Peyer's patch (tissue), 4 donors: ENCODE measurements at regions not wholly inside any gene's neighbourhood (a gene's known extent, or its start where the extent isn't known, plus 50 kb on each side); places are given as distances from the start of the nearest gene placed in this dataset.

Experiments used
- CTCF ChIP-seq, 6 experiments: fragments of 450-650 bp in 4 of 6; fragments of 200-600 bp in 2 of 6; sonication (generic) in 1 of 6; IDR thresholded peaks; one replicate each; pipeline ENCODE4 v1.5.1; 2017 to 2019; ENCODE audit warnings: antibody characterized with exemption in 6 of 6, mild to moderate bottlenecking in 3 of 6, moderate library complexity in 1 of 6
- POLR2A ChIP-seq, 2 donors: fragments of 450-650 bp; IDR thresholded peaks; one replicate each; pipeline ENCODE4 v1.5.1; 2017; ENCODE audit warnings: antibody characterized with exemption in 2 of 2, mild to moderate bottlenecking in 2 of 2, moderate library complexity in 2 of 2

DNA sequence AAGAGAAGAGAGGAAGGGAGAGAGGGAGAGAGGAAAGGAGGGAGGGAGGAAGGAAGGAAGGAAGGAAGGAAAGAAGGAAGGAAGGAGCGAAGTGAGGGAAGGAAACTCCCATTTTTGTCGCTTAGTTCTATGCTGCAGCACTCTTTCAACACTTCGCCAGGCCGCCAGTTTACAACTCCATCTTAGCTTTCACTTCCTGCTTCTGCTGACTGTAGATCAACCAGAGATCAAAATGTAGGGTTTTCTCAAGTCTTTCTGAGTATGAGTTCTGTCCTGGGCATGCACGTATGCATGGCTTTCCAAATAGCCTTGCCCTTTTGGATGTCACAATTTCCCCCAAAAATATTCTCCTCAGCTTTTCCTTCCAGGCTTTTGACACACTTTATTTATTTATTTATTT, 723.4 kb downstream of the TRHDE start:
- TF ChIP-seq CTCF (IDR thresholded peaks at IDR 0.05) (no peak), POLR2A (IDR thresholded peaks at IDR 0.05) (no peak)
